Loucy (cell line): ENCODE measurements at regions not wholly inside any gene's neighbourhood (a gene's known extent, or its start where the extent isn't known, plus 50 kb on each side); places are given as distances from the start of the nearest gene placed in this dataset.

Source experiments
- H2AFZ ChIP-seq: fragments of 200-600 bp; sonication (generic); 2 replicates; pipeline ENCODE4 v1.6.0; 2016; ENCODE audit warnings: antibody characterized with exemption, mild to moderate bottlenecking, low read length, moderate library complexity
- H3F3A ChIP-seq: fragments of 200-600 bp; 2 replicates; pipeline ENCODE4 v1.6.0; 2016; ENCODE audit warnings: antibody characterized with exemption, low read depth, mild to moderate bottlenecking
- H3K27me3 ChIP-seq: fragments of 200-600 bp; sonication (generic); 2 replicates; pipeline ENCODE4 v1.6.1; 2014; ENCODE audit warnings: low read length, mild to moderate bottlenecking; ENCODE audit not compliant: insufficient read depth, poor library complexity, severe bottlenecking
- H3K36me3 ChIP-seq: fragments of 200-600 bp; sonication (generic); 2 replicates; pipeline ENCODE4 v1.6.1; 2016; ENCODE audit warnings: low read length; ENCODE audit not compliant: insufficient read depth
- H3K4me1 ChIP-seq: fragments of 200-600 bp; sonication (generic); 2 replicates; pipeline ENCODE4 v1.5.1; 2014; ENCODE audit warnings: low read length, mild to moderate bottlenecking; ENCODE audit not compliant: insufficient read depth, poor library complexity, severe bottlenecking
- H3K4me2 ChIP-seq: fragments of 200-600 bp; sonication (generic); 2 replicates; pipeline ENCODE4 v1.6.0; 2014; ENCODE audit warnings: antibody characterized with exemption, low read length, low read depth, mild to moderate bottlenecking; ENCODE audit not compliant: poor library complexity, severe bottlenecking
- H3K4me3 ChIP-seq: fragments of 200-600 bp; sonication (generic); 2 replicates; pipeline ENCODE4 v1.5.1; 2014; ENCODE audit warnings: low read length, mild to moderate bottlenecking, mixed read lengths; ENCODE audit not compliant: poor library complexity, severe bottlenecking
- H3K79me2 ChIP-seq: fragments of 200-600 bp; sonication (generic); 2 replicates; pipeline ENCODE4 v1.6.1; 2014; ENCODE audit warnings: low read length; ENCODE audit not compliant: insufficient read depth
- H3K9ac ChIP-seq: fragments of 200-600 bp; sonication (generic); 2 replicates; pipeline ENCODE4 v1.6.0; 2014; ENCODE audit warnings: mild to moderate bottlenecking, low read depth, low read length, moderate library complexity; ENCODE audit not compliant: poor library complexity, severe bottlenecking
- H3K9me2 ChIP-seq: fragments of 200-600 bp; sonication (generic); replicated peaks from 2 replicates; pipeline ENCODE4 v1.6.1; 2016; ENCODE audit warnings: low read depth, low read length, mixed read lengths
- H3K9me3 ChIP-seq: fragments of 200-600 bp; sonication (generic); 2 replicates; pipeline ENCODE4 v1.6.1; 2014; ENCODE audit warnings: mild to moderate bottlenecking, antibody characterized with exemption, low read length, low read depth; ENCODE audit not compliant: insufficient read depth
- H4K20me1 ChIP-seq: fragments of 200-600 bp; sonication (generic); 2 replicates; pipeline ENCODE4 v1.6.0; 2014; ENCODE audit warnings: antibody characterized with exemption, low read length, mild to moderate bottlenecking; ENCODE audit not compliant: insufficient read depth, poor library complexity, severe bottlenecking
- EZH2phosphoT487 ChIP-seq: fragments of 200-600 bp; IDR thresholded peaks from 2 replicates; pipeline ENCODE4 v1.6.1; 2018; ENCODE audit warnings: antibody characterized with exemption, mild to moderate bottlenecking, moderate library complexity, borderline replicate concordance
- TF ChIP-seq, protein P1 (sequence below): fragments of 200-600 bp; sonication (generic); conservative IDR thresholded peaks from 2 replicates; pipeline ENCODE4 v1.5.1; 2014; ENCODE audit warnings: mild to moderate bottlenecking, antibody characterized with exemption, low read length

DNA sequence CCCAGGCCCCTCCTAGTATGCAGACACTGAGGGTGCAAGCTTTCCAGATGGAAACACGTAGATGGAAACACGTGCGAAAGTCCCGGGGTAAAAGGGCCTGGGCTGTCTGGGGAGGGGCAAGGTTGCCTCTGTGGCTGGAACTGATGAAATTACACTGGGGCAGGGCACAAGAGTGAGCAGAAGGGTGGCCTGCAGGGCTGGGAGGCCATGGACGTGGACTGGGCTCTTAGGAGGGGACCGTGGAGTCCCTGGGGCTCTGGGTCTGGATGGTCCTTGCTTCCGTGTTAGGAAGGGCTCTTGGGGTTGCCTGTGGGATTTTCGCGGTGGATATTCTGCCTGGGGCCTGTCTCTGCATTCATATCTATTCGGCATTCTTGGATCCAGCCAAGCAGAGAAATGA is 63.3 kb downstream of the IRX1 start:
- Histone ChIP-seq H3F3A (no peaks in the 10 kb centered on the region), H3K9me3 (no peaks in the 10 kb centered on the region; the same call in 1 of the 2 replicates), H3K27me3 (no peaks in the 10 kb centered on the region)

DNA sequence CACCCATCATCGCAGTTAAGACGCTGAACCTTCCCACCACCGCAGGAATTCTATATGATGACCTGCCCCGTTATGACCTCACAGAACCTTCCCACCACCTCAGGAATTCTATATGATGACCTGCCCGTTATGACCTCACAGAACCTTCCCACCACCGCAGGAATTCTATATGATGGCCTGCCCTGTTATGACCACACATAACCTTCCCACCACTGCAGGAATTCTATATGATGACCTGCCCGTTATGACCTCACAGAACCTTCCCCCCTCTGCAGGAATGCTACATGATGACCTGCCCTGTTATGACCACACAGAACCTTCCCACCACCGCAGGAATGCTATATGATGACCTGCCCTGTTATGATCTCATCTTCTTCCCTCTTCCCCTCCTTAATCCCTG is 64.3 kb downstream of the IRX1 start:
- TF ChIP-seq, protein P1, sequence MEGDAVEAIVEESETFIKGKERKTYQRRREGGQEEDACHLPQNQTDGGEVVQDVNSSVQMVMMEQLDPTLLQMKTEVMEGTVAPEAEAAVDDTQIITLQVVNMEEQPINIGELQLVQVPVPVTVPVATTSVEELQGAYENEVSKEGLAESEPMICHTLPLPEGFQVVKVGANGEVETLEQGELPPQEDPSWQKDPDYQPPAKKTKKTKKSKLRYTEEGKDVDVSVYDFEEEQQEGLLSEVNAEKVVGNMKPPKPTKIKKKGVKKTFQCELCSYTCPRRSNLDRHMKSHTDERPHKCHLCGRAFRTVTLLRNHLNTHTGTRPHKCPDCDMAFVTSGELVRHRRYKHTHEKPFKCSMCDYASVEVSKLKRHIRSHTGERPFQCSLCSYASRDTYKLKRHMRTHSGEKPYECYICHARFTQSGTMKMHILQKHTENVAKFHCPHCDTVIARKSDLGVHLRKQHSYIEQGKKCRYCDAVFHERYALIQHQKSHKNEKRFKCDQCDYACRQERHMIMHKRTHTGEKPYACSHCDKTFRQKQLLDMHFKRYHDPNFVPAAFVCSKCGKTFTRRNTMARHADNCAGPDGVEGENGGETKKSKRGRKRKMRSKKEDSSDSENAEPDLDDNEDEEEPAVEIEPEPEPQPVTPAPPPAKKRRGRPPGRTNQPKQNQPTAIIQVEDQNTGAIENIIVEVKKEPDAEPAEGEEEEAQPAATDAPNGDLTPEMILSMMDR: no peak
- no peak for TF ChIP-seq EZH2phosphoT487
- Histone ChIP-seq H4K20me1 (no peaks in the 10 kb centered on the region), H3K4me2 (no peak overlapping the region), H3K4me3 (no peak overlapping the region), H3K4me1 (no peaks in the 10 kb centered on the region), H3K9me3 (no peaks in the 10 kb centered on the region; the same call in 1 of the 2 replicates), H3K79me2 (no peaks in the 10 kb centered on the region), H3F3A (no peaks in the 10 kb centered on the region), H3K9ac (no peak overlapping the region), H2AFZ (no peak overlapping the region), H3K9me2 (no peaks in the 10 kb centered on the region), H3K27me3 (no peaks in the 10 kb centered on the region), H3K36me3 (no peaks in the 10 kb centered on the region)

More for the DNA sequence above, 63.3 kb downstream of the IRX1 start:
- H3K79me2 ChIP-seq: no peaks in the 10 kb centered on the region
- no peak overlapping the region for H3K4me3 ChIP-seq
- H3K4me1 ChIP-seq: no peaks in the 10 kb centered on the region
- no peak overlapping the region for H3K9ac ChIP-seq
- H2AFZ ChIP-seq: no peak overlapping the region
- TF ChIP-seq, protein P1: no peak
- TF ChIP-seq EZH2phosphoT487: no peak
- no peaks in the 10 kb centered on the region for H3K9me2 ChIP-seq
- H3K4me2 ChIP-seq: no peak overlapping the region
- H4K20me1 ChIP-seq: no peaks in the 10 kb centered on the region
- no peaks in the 10 kb centered on the region for H3K36me3 ChIP-seq

DNA sequence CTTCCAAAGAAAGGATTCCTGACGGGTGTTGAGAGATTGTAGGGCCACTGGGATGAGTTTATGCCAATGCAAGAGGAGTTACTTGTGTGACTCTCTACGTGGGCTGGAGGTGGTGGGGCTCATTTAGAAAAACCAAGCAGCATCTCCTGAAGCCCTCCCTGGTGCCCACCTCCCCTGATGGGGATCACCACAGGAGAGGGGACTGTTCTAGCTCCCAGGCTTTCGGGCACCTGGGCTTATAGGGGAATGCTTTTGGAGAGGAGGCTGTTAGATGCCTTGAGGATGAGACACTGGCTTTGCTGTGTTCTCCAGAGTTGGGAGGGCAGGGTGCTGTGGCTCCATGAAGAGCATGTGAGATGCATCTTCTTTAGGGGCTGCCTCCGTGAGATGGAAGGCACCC is 65.0 kb downstream of the IRX1 start:
- no peak for TF ChIP-seq EZH2phosphoT487
- TF ChIP-seq, protein P1: no peak
- Histone ChIP-seq H2AFZ (no peak overlapping the region), H3K4me2 (no peak overlapping the region), H3F3A (no peaks in the 10 kb centered on the region), H3K4me1 (no peaks in the 10 kb centered on the region), H3K27me3 (no peaks in the 10 kb centered on the region), H3K9me2 (no peaks in the 10 kb centered on the region), H4K20me1 (no peaks in the 10 kb centered on the region), H3K79me2 (no peaks in the 10 kb centered on the region), H3K9ac (no peak overlapping the region), H3K9me3 (no peaks in the 10 kb centered on the region; the same call in 1 of the 2 replicates), H3K4me3 (no peak overlapping the region), H3K36me3 (no peaks in the 10 kb centered on the region)
